ENCODE measurements at regions not wholly inside any gene's neighbourhood (a gene's known extent, or its start where the extent isn't known, plus 50 kb on each side); places are given as distances from the start of the nearest gene placed in this dataset.

DNA sequence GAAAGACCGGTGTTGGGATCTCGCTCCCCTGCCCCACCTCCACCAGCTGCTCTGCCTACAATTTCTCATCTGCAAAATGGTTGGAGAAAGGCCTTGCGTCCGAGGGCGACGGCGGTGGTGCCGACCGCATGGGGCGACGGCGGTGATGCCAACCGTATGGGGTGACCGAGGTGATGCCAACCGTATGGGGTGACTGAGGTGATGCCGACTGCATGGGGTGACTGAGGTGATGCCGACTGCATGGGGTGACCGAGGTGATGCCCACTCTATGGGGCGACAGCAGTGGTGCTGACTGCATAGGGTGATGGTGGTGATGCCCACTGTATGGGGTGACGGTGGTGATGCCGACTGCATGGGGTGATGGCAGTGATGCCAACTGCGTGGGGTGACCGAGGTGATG, 171.0 kb downstream of the OLFM1 start:
- H3K4me1 ChIP-seq, result no peaks in the 10 kb centered on the region
- ATAC-seq, result no peak
- ChIA-PET CTCF (no interaction called here), POLR2A (no interaction called here)
- H3K4me3 ChIP-seq, result no peak overlapping the region
- no peaks in the 10 kb centered on the region for H3K9me3 ChIP-seq
- H3K27ac ChIP-seq, result no peak overlapping the region
- H3K4me2 ChIP-seq, result no peak overlapping the region
- TF ChIP-seq HOXB5 (CRISPR knock-in tag; IDR thresholded peaks at IDR 0.05) (no peak), HOXB13 (CRISPR knock-in tag; IDR thresholded peaks at IDR 0.05; ENCODE audit: low read depth) (no peak), CEBPB (IDR thresholded peaks at IDR 0.05) (no peak)
- WGBS (ENCODE audit: missing lambda C conversion rate), result 73% methylated on average over 23 of the region's 23 CpGs
- DNase-seq (ENCODE audit: low read depth in 1 of 2, low spot score in 1 of 2), result no peak
- FAIRE-seq, result no peak

DNA sequence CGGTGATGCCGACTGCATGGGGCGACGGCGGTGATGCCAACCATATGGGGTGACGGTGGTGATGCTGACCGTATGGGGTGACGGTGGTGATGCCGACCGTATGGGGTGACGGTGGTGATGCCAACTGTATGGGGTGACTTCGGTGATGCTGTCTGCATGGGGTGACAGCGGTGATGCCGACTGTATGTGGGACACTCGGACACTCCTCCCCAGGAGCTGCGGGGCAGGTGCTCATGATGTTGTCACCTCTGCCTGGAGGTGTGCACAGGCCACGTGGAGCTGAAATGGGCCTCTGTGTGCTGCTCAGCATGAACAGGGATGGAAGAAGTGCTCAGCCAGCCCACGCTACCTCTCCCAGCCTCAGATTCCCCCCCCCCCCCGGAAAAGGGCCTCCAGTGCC, 171.8 kb downstream of the OLFM1 start:
- FAIRE-seq (no peak), DNase-seq (ENCODE audit: low read depth in 1 of 2, low spot score in 1 of 2) (no peak), ATAC-seq (no peak)
- WGBS (ENCODE audit: missing lambda C conversion rate), result 73% methylated on average over 18 of the region's 19 CpGs
- Histone ChIP-seq H3K4me3 (no peak overlapping the region), H3K27ac (no peak overlapping the region), H3K9me3 (no peaks in the 10 kb centered on the region), H3K4me1 (no peaks in the 10 kb centered on the region), H3K4me2 (no peak overlapping the region)
- TF ChIP-seq, protein P1, sequence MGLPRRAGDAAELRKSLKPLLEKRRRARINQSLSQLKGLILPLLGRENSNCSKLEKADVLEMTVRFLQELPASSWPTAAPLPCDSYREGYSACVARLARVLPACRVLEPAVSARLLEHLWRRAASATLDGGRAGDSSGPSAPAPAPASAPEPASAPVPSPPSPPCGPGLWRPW (IDR thresholded peaks at IDR 0.05), result no peak
- no peak for TF ChIP-seq HDAC2 (IDR thresholded peaks at IDR 0.05)
- no peak for TF ChIP-seq JUNB (IDR thresholded peaks at IDR 0.05)
- TF ChIP-seq NPAS2 (CRISPR knock-in tag; IDR thresholded peaks at IDR 0.05; ENCODE audit: borderline replicate concordance), result no peak
- TF ChIP-seq, protein P2, sequence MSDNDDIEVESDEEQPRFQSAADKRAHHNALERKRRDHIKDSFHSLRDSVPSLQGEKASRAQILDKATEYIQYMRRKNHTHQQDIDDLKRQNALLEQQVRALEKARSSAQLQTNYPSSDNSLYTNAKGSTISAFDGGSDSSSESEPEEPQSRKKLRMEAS (IDR thresholded peaks at IDR 0.05), result no peak
- no peak for TF ChIP-seq MAFK (IDR thresholded peaks at IDR 0.05; ENCODE audit: partially characterized antibody)
- no peak for TF ChIP-seq FOSL2 (IDR thresholded peaks at IDR 0.05)
- no peak for TF ChIP-seq FOSL2 (CRISPR knock-in tag; IDR thresholded peaks at IDR 0.05)
- TF ChIP-seq EP300 (IDR thresholded peaks at IDR 0.05), result no peak
- no peak for TF ChIP-seq GATA3 (IDR thresholded peaks at IDR 0.05; ENCODE audit: borderline replicate concordance)
- TF ChIP-seq KDM1A (IDR thresholded peaks at IDR 0.05; ENCODE audit: low read depth), result no peak
- ChIA-PET CTCF (interaction anchor here (0.6 kb wide), 1 partner anchor 922 kb away, joined by 3 read pairs; no protein-coding TSS in a partner anchor), POLR2A (no interaction called here)

DNA sequence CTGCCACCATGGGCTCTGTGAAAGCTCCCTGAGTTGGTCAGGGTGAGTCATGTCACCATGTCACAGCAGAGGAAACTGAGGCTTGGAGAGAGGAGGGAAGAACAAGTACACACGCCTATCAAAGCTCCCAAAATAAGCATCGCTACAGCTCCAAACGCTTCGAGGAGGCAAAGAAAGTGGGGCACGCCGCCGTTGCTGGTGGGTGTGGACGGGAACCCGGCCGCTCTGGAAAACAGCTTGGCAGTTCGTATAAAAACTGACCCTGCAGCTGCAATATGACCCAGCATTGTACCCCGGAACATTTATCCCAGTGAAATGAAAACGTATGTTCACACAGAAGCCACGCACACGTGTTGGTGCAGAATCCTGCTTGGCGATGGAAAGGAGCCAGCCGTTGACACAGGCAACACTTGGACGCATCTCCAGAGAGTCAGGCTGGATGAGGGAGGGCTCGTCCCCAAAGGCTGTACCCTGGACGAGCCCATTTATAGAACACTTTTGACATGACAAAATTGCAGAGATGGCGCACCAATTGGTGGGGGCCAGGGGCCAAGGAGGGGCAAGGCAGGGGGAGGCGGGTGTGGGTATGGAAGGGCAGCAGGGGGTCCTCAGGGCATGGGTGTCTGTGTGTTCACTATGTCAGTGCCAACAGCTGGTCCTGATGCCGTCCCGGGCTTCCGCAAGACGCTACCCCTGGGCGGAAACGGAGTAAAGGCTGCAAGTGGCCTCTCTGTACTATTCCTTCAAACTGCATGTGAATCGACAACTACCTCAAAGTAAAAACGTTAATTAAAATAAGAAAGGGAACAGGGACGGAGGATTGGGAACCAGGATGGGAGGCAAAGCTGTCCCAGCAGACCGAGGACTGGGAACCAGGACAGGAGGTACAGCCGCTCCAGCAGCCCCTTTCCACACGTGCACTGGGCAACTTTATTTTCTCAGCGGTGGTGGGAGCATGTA, 173.0 kb downstream of the OLFM1 start:
- FAIRE-seq, result no peak
- H3K9me3 ChIP-seq, result no peaks in the 10 kb centered on the region
- TF ChIP-seq, protein P3, sequence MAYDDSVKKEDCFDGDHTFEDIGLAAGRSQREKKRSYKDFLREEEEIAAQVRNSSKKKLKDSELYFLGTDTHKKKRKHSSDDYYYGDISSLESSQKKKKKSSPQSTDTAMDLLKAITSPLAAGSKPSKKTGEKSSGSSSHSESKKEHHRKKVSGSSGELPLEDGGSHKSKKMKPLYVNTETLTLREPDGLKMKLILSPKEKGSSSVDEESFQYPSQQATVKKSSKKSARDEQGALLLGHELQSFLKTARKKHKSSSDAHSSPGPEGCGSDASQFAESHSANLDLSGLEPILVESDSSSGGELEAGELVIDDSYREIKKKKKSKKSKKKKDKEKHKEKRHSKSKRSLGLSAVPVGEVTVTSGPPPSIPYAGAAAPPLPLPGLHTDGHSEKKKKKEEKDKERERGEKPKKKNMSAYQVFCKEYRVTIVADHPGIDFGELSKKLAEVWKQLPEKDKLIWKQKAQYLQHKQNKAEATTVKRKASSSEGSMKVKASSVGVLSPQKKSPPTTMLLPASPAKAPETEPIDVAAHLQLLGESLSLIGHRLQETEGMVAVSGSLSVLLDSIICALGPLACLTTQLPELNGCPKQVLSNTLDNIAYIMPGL (CRISPR knock-in tag; IDR thresholded peaks at IDR 0.05; ENCODE audit: borderline replicate concordance), result no peak
- TF ChIP-seq HOXA7 (CRISPR knock-in tag; IDR thresholded peaks at IDR 0.05) (no peak), NFE2L2 (conservative IDR thresholded peaks at IDR 0.05; ENCODE audit: low read length) (no peak), MYC (IDR thresholded peaks at IDR 0.05; ENCODE audit: borderline replicate concordance, low read length) (no peak), HOXB13 (CRISPR knock-in tag; IDR thresholded peaks at IDR 0.05; ENCODE audit: low read depth) (no peak), TFCP2L1 (CRISPR knock-in tag; IDR thresholded peaks at IDR 0.05) (no peak), SMC3 (IDR thresholded peaks at IDR 0.05) (no peak), POLR2A (IDR thresholded peaks at IDR 0.05; ENCODE audit: low read length) (no peak), ESRRA (IDR thresholded peaks at IDR 0.05; ENCODE audit: borderline replicate concordance, low read length) (no peak), CEBPB (IDR thresholded peaks at IDR 0.05) (no peak), NR3C1 (IDR thresholded peaks at IDR 0.05) (no peak), RAD21 (conservative IDR thresholded peaks at IDR 0.05 in 1 of 2, IDR thresholded peaks at IDR 0.05 in 1 of 2) (no peak), TP53 (CRISPR knock-in tag; IDR thresholded peaks at IDR 0.05) (no peak), FOSB (CRISPR knock-in tag; IDR thresholded peaks at IDR 0.05) (no peak), JUN (IDR thresholded peaks at IDR 0.05) (no peak), EP300 (IDR thresholded peaks at IDR 0.05) (no peak)
- TF ChIP-seq, protein P4, sequence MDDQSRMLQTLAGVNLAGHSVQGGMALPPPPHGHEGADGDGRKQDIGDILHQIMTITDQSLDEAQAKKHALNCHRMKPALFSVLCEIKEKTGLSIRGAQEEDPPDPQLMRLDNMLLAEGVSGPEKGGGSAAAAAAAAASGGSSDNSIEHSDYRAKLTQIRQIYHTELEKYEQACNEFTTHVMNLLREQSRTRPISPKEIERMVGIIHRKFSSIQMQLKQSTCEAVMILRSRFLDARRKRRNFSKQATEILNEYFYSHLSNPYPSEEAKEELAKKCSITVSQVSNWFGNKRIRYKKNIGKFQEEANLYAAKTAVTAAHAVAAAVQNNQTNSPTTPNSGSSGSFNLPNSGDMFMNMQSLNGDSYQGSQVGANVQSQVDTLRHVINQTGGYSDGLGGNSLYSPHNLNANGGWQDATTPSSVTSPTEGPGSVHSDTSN (IDR thresholded peaks at IDR 0.05), result no peak
- TF ChIP-seq, protein P5, sequence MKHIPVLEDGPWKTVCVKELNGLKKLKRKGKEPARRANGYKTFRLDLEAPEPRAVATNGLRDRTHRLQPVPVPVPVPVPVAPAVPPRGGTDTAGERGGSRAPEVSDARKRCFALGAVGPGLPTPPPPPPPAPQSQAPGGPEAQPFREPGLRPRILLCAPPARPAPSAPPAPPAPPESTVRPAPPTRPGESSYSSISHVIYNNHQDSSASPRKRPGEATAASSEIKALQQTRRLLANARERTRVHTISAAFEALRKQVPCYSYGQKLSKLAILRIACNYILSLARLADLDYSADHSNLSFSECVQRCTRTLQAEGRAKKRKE (CRISPR knock-in tag; IDR thresholded peaks at IDR 0.05; ENCODE audit: low read depth), result no peak
- no peak overlapping the region for H3K4me3 ChIP-seq
- no peak overlapping the region for H3K27ac ChIP-seq
- no peak for ATAC-seq
- no peak for DNase-seq (ENCODE audit: low read depth in 1 of 2, low spot score in 1 of 2)
- 47% methylated on average over 30 of the region's 35 CpGs for WGBS (ENCODE audit: missing lambda C conversion rate)
- CTCF ChIA-PET, result no interaction called here
- H3K4me1 ChIP-seq, result no peaks in the 10 kb centered on the region
- no peak overlapping the region for H3K4me2 ChIP-seq
- POLR2A ChIA-PET, result no interaction called here

All from A549 (cell line).